Adipocyte (in vitro differentiated cells): ENCODE measurements at regions not wholly inside any gene's neighbourhood (a gene's known extent, or its start where the extent isn't known, plus 50 kb on each side); places are given as distances from the start of the nearest gene placed in this dataset.
"Not testable (repeated sequence)": the region's sequence is repeated elsewhere in the genome, so short reads cannot be mapped to it uniquely, and the experiment has no call there.

Source experiments
- DNase-seq: peaks from one replicate; pipeline ENCODE4 v3.0.0-alpha.2; 2015; ENCODE audit warnings: low read depth
- H3K27me3 ChIP-seq: replicated peaks from 2 replicates; pipeline ENCODE4 v1.7.0; 2013; ENCODE audit warnings: mild to moderate bottlenecking, low read length, moderate library complexity; ENCODE audit not compliant: control insufficient read depth, insufficient read depth
- H3K36me3 ChIP-seq: 2 replicates; pipeline ENCODE4 v1.7.0; 2013; ENCODE audit warnings: low read length, mild to moderate bottlenecking, moderate library complexity; ENCODE audit not compliant: control insufficient read depth, insufficient read depth, severe bottlenecking
- H3K4me1 ChIP-seq: 2 replicates; pipeline ENCODE4 v1.7.0; 2013; ENCODE audit warnings: mild to moderate bottlenecking, low read length, moderate library complexity; ENCODE audit not compliant: control insufficient read depth, insufficient read depth
- H3K4me3 ChIP-seq: 2 replicates; pipeline ENCODE4 v1.7.0; 2013; ENCODE audit warnings: mild to moderate bottlenecking, low read length, moderate library complexity
- H3K9ac ChIP-seq: 2 replicates; pipeline ENCODE4 v1.7.0; 2013; ENCODE audit warnings: mild to moderate bottlenecking, low read length, moderate library complexity
- H3K9me3 ChIP-seq: 2 replicates; pipeline ENCODE4 v1.7.0; 2013; ENCODE audit warnings: mild to moderate bottlenecking, low read length, moderate library complexity; ENCODE audit not compliant: control insufficient read depth

GRCh38 chr11:10982704-10983510 lies 125.1 kb upstream of the ZBED5 start:
- peaks cover 8% of the 10 kb centered on the region for H3K27me3 ChIP-seq
- no peak for DNase-seq

GRCh38 chr11:10979529-10979928 lies 121.7 kb upstream of the ZBED5 start:
- Histone ChIP-seq H3K4me1 (no peaks in the 10 kb centered on the region), H3K9me3 (peaks cover 22% of the 10 kb centered on the region), H3K9ac (no peak overlapping the region), H3K36me3 (no peaks in the 10 kb centered on the region), H3K4me3 (no peak overlapping the region), H3K27me3 (peaks cover 12% of the 10 kb centered on the region)
- no peak for DNase-seq

More at GRCh38 chr11:10982704-10983510, 125.1 kb upstream of the ZBED5 start:
- no peak overlapping the region for H3K4me3 ChIP-seq
- H3K9me3 ChIP-seq = peaks cover 14% of the 10 kb centered on the region
- no peaks in the 10 kb centered on the region for H3K4me1 ChIP-seq
- no peak overlapping the region for H3K9ac ChIP-seq
- no peaks in the 10 kb centered on the region for H3K36me3 ChIP-seq

GRCh38 chr11:10978198-10978597 lies 120.3 kb upstream of the ZBED5 start:
- H3K36me3 ChIP-seq = no peaks in the 10 kb centered on the region
- H3K27me3 ChIP-seq = peaks cover 12% of the 10 kb centered on the region
- peaks cover 22% of the 10 kb centered on the region for H3K9me3 ChIP-seq
- no peak overlapping the region for H3K9ac ChIP-seq
- H3K4me1 ChIP-seq = no peaks in the 10 kb centered on the region
- no peak overlapping the region for H3K4me3 ChIP-seq
- no peak for DNase-seq

- DNase-seq = no peak
- H3K9ac ChIP-seq = no peak overlapping the region
- H3K4me3 ChIP-seq = no peak overlapping the region
- peaks cover 22% of the 10 kb centered on the region for H3K9me3 ChIP-seq
- no peaks in the 10 kb centered on the region for H3K4me1 ChIP-seq
- peaks cover 6% of the 10 kb centered on the region for H3K27me3 ChIP-seq
- no peaks in the 10 kb centered on the region for H3K36me3 ChIP-seq
These were observed 117.5 kb upstream of the ZBED5 start for GRCh38 chr11:10975287-10975721.

GRCh38 chr11:10973416-10973815 lies 115.6 kb upstream of the ZBED5 start:
- DNase-seq = no peak
- H3K9me3 ChIP-seq = peaks cover 9% of the 10 kb centered on the region
- peaks cover 4% of the 10 kb centered on the region for H3K27me3 ChIP-seq
- H3K36me3 ChIP-seq = no peaks in the 10 kb centered on the region
- no peak overlapping the region for H3K4me3 ChIP-seq
- no peaks in the 10 kb centered on the region for H3K4me1 ChIP-seq
- H3K9ac ChIP-seq = no peak overlapping the region

GRCh38 chr11:10970926-10971325 lies 113.1 kb upstream of the ZBED5 start:
- Histone ChIP-seq H3K27me3 (no peaks in the 10 kb centered on the region), H3K4me3 (no peak overlapping the region), H3K36me3 (no peaks in the 10 kb centered on the region), H3K9ac (no peak overlapping the region), H3K4me1 (no peaks in the 10 kb centered on the region), H3K9me3 (no peaks in the 10 kb centered on the region)
- no peak for DNase-seq

- H3K36me3 ChIP-seq = no peaks in the 10 kb centered on the region
- DNase-seq = no peak
- H3K9ac ChIP-seq = no peak overlapping the region
- H3K9me3 ChIP-seq = peaks cover 2% of the 10 kb centered on the region
- H3K4me1 ChIP-seq = no peaks in the 10 kb centered on the region
- H3K4me3 ChIP-seq = no peak overlapping the region
- H3K27me3 ChIP-seq = no peaks in the 10 kb centered on the region
These were observed 111.5 kb upstream of the ZBED5 start for GRCh38 chr11:10969387-10969786.

GRCh38 chr11:10956884-10957283 lies 99.0 kb upstream of the ZBED5 start:
- not testable (repeated sequence) for H3K4me1 ChIP-seq, H3K27me3 ChIP-seq, H3K9ac ChIP-seq, H3K4me3 ChIP-seq, DNase-seq, H3K36me3 ChIP-seq
- peaks cover 22% of the 10 kb centered on the region for H3K9me3 ChIP-seq

GRCh38 chr11:10955616-10956015 lies 97.8 kb upstream of the ZBED5 start:
- Histone ChIP-seq H3K27me3 (no peaks in the 10 kb centered on the region), H3K36me3 (no peaks in the 10 kb centered on the region), H3K9ac (no peak overlapping the region), H3K4me1 (peaks cover 4% of the 10 kb centered on the region), H3K9me3 (peaks cover 15% of the 10 kb centered on the region), H3K4me3 (no peak overlapping the region)
- DNase-seq = no peak

- no peak for DNase-seq
- Histone ChIP-seq H3K4me3 (no peak overlapping the region), H3K9me3 (peaks cover 1% of the 10 kb centered on the region), H3K9ac (no peak overlapping the region), H3K27me3 (no peaks in the 10 kb centered on the region), H3K36me3 (no peaks in the 10 kb centered on the region), H3K4me1 (peaks cover 4% of the 10 kb centered on the region)
These were observed 96.3 kb upstream of the ZBED5 start for GRCh38 chr11:10954184-10954583.

- Histone ChIP-seq H3K36me3 (no peaks in the 10 kb centered on the region), H3K27me3 (no peaks in the 10 kb centered on the region), H3K4me1 (peaks cover 4% of the 10 kb centered on the region), H3K9me3 (no peaks in the 10 kb centered on the region), H3K9ac (no peak overlapping the region), H3K4me3 (no peak overlapping the region)
- DNase-seq = no peak
These were observed 95.0 kb upstream of the ZBED5 start for GRCh38 chr11:10952872-10953271.

GRCh38 chr11:10947935-10948334 lies 90.1 kb upstream of the ZBED5 start:
- H3K27me3 ChIP-seq, H3K9me3 ChIP-seq, H3K4me1 ChIP-seq, H3K9ac ChIP-seq, H3K4me3 ChIP-seq, DNase-seq, H3K36me3 ChIP-seq: not testable (repeated sequence)
